Thymus (tissue), 11 donors: ENCODE measurements at regions not wholly inside any gene's neighbourhood (a gene's known extent, or its start where the extent isn't known, plus 50 kb on each side); places are given as distances from the start of the nearest gene placed in this dataset.
A peak's percentile ranks its signal among the peaks of the same experiment; 100 is the strongest.

Experiments used
- DNase-seq, 9 donors: peaks; one replicate each; pipeline ENCODE4 v3.0.0-alpha.2; 2013; ENCODE audit warnings: low spot score in 9 of 9, low read depth in 6 of 9, missing footprints in 1 of 9
- H3K27ac ChIP-seq, 2 donors: one replicate each; pipeline ENCODE4 v1.5.1; 2013; ENCODE audit warnings: control low read depth in 1 of 2, low read depth in 1 of 2, low read length in 1 of 2, mild to moderate bottlenecking in 1 of 2, moderate library complexity in 1 of 2
- H3K27me3 ChIP-seq, 2 donors: one replicate each; pipeline ENCODE4 v1.5.1; 2013; ENCODE audit warnings: low read length in 1 of 2; ENCODE audit not compliant: control insufficient read depth in 2 of 2, insufficient read depth in 1 of 2
- H3K36me3 ChIP-seq, 2 donors: one replicate each; pipeline ENCODE4 v1.5.1; 2013; ENCODE audit warnings: low read length in 1 of 2, mild to moderate bottlenecking in 1 of 2, moderate library complexity in 1 of 2; ENCODE audit not compliant: control insufficient read depth in 2 of 2, insufficient read depth in 2 of 2
- H3K4me1 ChIP-seq, 2 donors: one replicate each; pipeline ENCODE4 v1.5.1; 2013; ENCODE audit warnings: low read length in 2 of 2; ENCODE audit not compliant: control insufficient read depth in 2 of 2, insufficient read depth in 2 of 2
- H3K4me3 ChIP-seq, 2 donors: one replicate each; pipeline ENCODE4 v1.5.1; 2013; ENCODE audit warnings: low read length in 2 of 2, control low read depth in 1 of 2, mild to moderate bottlenecking in 1 of 2
- H3K9me3 ChIP-seq, 2 donors: one replicate each; pipeline ENCODE4 v1.5.1; 2013; ENCODE audit warnings: low read length in 1 of 2, mild to moderate bottlenecking in 1 of 2; ENCODE audit not compliant: control insufficient read depth in 2 of 2, insufficient read depth in 1 of 2
- WGBS: extraction: QIAGEN DNeasy Blood & Tissue Kit; methylation state at CpG from one replicate; pipeline ENCODE4 v1.1.7; 2013; 5-methylcytosine and 5-hydroxymethylcytosine counted together
- donor health status: healthy.

DNA sequence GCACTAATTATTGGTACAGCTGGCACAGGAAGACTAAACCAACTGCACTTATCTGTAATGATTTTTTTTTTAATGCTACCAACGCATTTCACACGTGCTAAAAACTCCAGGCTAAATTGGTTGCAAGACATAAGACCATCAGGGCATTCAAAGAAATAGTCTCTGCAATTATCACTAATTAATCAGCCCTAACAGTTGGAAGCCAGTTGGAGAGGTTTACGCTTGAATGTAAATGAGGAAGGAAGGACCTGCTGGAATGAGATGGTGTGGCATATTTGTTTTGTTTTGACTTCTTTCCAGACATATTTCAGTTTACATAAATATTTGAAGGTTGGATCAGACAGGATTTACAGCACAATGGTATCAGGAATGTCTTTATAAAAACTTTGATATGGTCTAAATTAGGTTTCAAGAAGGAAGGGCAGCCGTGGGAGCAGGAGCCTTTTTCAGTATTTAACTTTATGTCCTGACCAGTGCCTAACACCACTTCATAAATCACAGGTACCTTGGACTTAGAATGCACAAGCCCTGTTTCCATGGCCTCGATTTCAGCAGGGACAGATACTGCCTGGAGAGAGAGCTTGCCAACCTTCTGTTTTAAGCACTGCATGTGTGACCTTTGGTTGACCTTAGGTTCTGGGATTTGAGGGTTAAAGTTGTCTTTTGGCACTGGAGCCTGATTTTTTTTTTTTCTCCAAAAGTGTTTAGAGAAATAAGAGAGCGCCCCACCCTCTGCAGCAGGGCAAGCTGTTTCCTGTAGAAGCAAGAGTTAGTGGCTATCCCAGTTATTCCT, 199.8 kb upstream of the MAP3K1 start:
- no peak for DNase-seq

GRCh38 chr5:56612759-56613158, 202.6 kb upstream of the MAP3K1 start:
- peak overlapping the region; percentile 15 to 27 for H3K27ac ChIP-seq
- peak in 4 of 9 donors; percentile 15 to 66 (median 34) for DNase-seq
- peaks cover 6 to 16% of the 10 kb centered on the region in 2 donors for H3K4me1 ChIP-seq
- WGBS: 91% methylated on average over 1 of the region's 1 CpG
- no peak overlapping the region for H3K4me3 ChIP-seq
- H3K9me3 ChIP-seq: peaks cover 0 to 6% of the 10 kb centered on the region in 2 donors
- H3K27me3 ChIP-seq: no peaks in the 10 kb centered on the region
- no peaks in the 10 kb centered on the region for H3K36me3 ChIP-seq

More for the DNA sequence above, 199.8 kb upstream of the MAP3K1 start:
- Histone ChIP-seq H3K4me3 (no peak overlapping the region), H3K4me1 (peaks cover 6 to 12% of the 10 kb centered on the region in 2 donors), H3K27ac (peak overlapping the region in 1 of 2 donors; percentile 49), H3K27me3 (no peaks in the 10 kb centered on the region), H3K36me3 (no peaks in the 10 kb centered on the region), H3K9me3 (peaks cover 0 to 10% of the 10 kb centered on the region in 2 donors)
- 64% methylated on average over 6 of the region's 6 CpGs for WGBS

GRCh38 chr5:56612353-56612752, 203.0 kb upstream of the MAP3K1 start:
- Histone ChIP-seq H3K9me3 (peaks cover 0 to 2% of the 10 kb centered on the region in 2 donors), H3K27ac (peak overlapping the region; percentile 15 to 27), H3K4me1 (peaks cover 6 to 20% of the 10 kb centered on the region in 2 donors), H3K27me3 (no peaks in the 10 kb centered on the region), H3K4me3 (no peak overlapping the region), H3K36me3 (no peaks in the 10 kb centered on the region)
- WGBS: 95% methylated on average over 2 of the region's 2 CpGs
- DNase-seq: no peak

- H3K9me3 ChIP-seq: no peaks in the 10 kb centered on the region
- H3K27me3 ChIP-seq: no peaks in the 10 kb centered on the region
- H3K4me3 ChIP-seq: no peak overlapping the region
- no peaks in the 10 kb centered on the region for H3K36me3 ChIP-seq
- H3K4me1 ChIP-seq: peaks cover 0 to 17% of the 10 kb centered on the region in 2 donors
- no peak for DNase-seq
- 94% methylated on average over 4 of the region's 4 CpGs for WGBS
- no peak overlapping the region for H3K27ac ChIP-seq
These were observed 205.2 kb upstream of the MAP3K1 start for GRCh38 chr5:56610093-56610698.

- no peaks in the 10 kb centered on the region for H3K9me3 ChIP-seq
- no peak overlapping the region for H3K27ac ChIP-seq
- H3K27me3 ChIP-seq: no peaks in the 10 kb centered on the region
- H3K4me1 ChIP-seq: peaks cover 0 to 13% of the 10 kb centered on the region in 2 donors
- H3K4me3 ChIP-seq: no peak overlapping the region
- no peaks in the 10 kb centered on the region for H3K36me3 ChIP-seq
- WGBS: 76% methylated on average over 6 of the region's 6 CpGs
- no peak for DNase-seq
These were observed 207.0 kb upstream of the MAP3K1 start for GRCh38 chr5:56608217-56608925.

- no peaks in the 10 kb centered on the region for H3K27me3 ChIP-seq
- H3K36me3 ChIP-seq: no peaks in the 10 kb centered on the region
- 93% methylated on average over 4 of the region's 4 CpGs for WGBS
- DNase-seq: no peak
- no peaks in the 10 kb centered on the region for H3K9me3 ChIP-seq
- peaks cover 0 to 11% of the 10 kb centered on the region in 2 donors for H3K4me1 ChIP-seq
- H3K4me3 ChIP-seq: no peak overlapping the region
- no peak overlapping the region for H3K27ac ChIP-seq
These were observed 207.8 kb upstream of the MAP3K1 start for GRCh38 chr5:56607551-56607950.

- H3K4me3 ChIP-seq: no peak overlapping the region
- H3K36me3 ChIP-seq: no peaks in the 10 kb centered on the region
- H3K27ac ChIP-seq: no peak overlapping the region
- no peaks in the 10 kb centered on the region for H3K9me3 ChIP-seq
- no peaks in the 10 kb centered on the region for H3K27me3 ChIP-seq
- no peak for DNase-seq
- 92% methylated on average over 4 of the region's 4 CpGs for WGBS
- peaks cover 0 to 8% of the 10 kb centered on the region in 2 donors for H3K4me1 ChIP-seq
These were observed 208.3 kb upstream of the MAP3K1 start for GRCh38 chr5:56607074-56607473.

DNA sequence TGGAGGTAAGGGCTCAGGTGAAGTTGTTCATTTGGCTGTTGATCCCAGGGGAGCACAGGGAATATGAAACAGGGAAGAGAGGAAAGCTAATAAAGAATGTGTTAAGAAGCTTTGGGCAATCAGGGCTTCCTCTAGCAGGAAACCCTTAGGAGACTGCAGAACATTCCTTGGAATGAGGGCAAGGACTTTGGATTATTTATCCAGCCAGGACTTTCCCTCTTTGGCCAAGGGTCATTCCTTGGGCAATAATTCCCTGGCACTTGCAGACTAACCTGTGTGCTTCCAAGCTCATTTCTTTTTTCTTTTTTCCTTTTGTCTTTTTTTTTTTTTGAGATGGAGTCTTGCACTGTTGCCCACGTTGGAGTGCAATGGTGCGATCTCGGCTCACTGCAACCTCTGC, 209.2 kb upstream of the MAP3K1 start:
- H3K27ac ChIP-seq: no peak overlapping the region
- no peak overlapping the region for H3K4me3 ChIP-seq
- 99% methylated on average over 3 of the region's 3 CpGs for WGBS

GRCh38 chr5:56605231-56605630, 210.1 kb upstream of the MAP3K1 start:
- Histone ChIP-seq H3K27ac (no peak overlapping the region), H3K36me3 (no peaks in the 10 kb centered on the region), H3K27me3 (no peaks in the 10 kb centered on the region), H3K4me3 (no peak overlapping the region), H3K4me1 (peaks cover 0 to 8% of the 10 kb centered on the region in 2 donors), H3K9me3 (no peaks in the 10 kb centered on the region)
- WGBS: 96% methylated on average over 5 of the region's 5 CpGs
- no peak for DNase-seq

More for the DNA sequence above, 209.2 kb upstream of the MAP3K1 start:
- DNase-seq: no peak
- Histone ChIP-seq H3K36me3 (no peaks in the 10 kb centered on the region), H3K27me3 (no peaks in the 10 kb centered on the region), H3K9me3 (no peaks in the 10 kb centered on the region), H3K4me1 (peaks cover 0 to 8% of the 10 kb centered on the region in 2 donors)
